K562 (cell line): ENCODE measurements at regions not wholly inside any gene's neighbourhood (a gene's known extent, or its start where the extent isn't known, plus 50 kb on each side); places are given as distances from the start of the nearest gene placed in this dataset.
A peak's percentile ranks its signal among the peaks of the same experiment; 100 is the strongest.

Experiments used
- ATAC-seq: fragments of 200-7000 bp; cut with Tn5 transposase; 3 replicates; pipeline ENCODE4 v1.9.1; 2020; ENCODE audit warnings: moderate library complexity
- BruUV-seq: library from RNA; stranded (reverse); fragments of 400-500 nt; replicated peaks from 2 replicates; lab custom pipeline; 2021; lab: Mats Ljungman, UMichigan
- CTCF ChIA-PET: fragments of 300-600 bp; formaldehyde crosslinking; extraction: SDS; loops from one replicate; lab custom pipeline; 2021; ENCODE audit warnings: low intra/inter-chr PET ratio; lab: Yijun Ruan, JAX
- POLR2A ChIA-PET: fragments of 300-600, 350-650 bp; sonication (Branson Sonifier 250); formaldehyde crosslinking; extraction: SDS; loops from one replicate; lab custom pipeline; 2021; ENCODE audit warnings: antibody characterized with exemption, inconsistent platforms; lab: Yijun Ruan, JAX
- DNase-seq, 4 experiments: peaks; one replicate each; pipeline versions ENCODE4 v3.0.0 to v3.0.0-alpha.2; 2011 to 2018; ENCODE audit warnings: low spot score in 3 of 4, mixed read lengths in 3 of 4; ENCODE audit errors: extremely low read depth in 1 of 4
- FAIRE-seq: peaks from 2 replicates; lab custom pipeline; 2011; peaks lifted over from hg19 to GRCh38; lab: Jason Lieb, UNC
- H2AFZ ChIP-seq: 2 replicates; pipeline ENCODE4 v1.6.0; 2011; ENCODE audit warnings: low read depth, low read length, control low read depth, inconsistent platforms
- H3K27ac ChIP-seq: fragments of 200-600 bp; 3 replicates; pipeline ENCODE4 v1.8.0; 2011; ENCODE audit warnings: low read depth, mild to moderate bottlenecking, control low read depth, inconsistent platforms, low read length, moderate library complexity, mixed read lengths; ENCODE audit errors: extremely low read depth
- H3K27me3 ChIP-seq, 2 experiments: fragments of 300-600 bp in 1 of 2; 2 replicates in 1 of 2; 3 replicates in 1 of 2; pipeline versions ENCODE4 v1.6.0 to v1.8.0; 2011; ENCODE audit warnings: inconsistent platforms in 2 of 2, low read length in 2 of 2, mild to moderate bottlenecking in 1 of 2, mixed read lengths in 1 of 2, moderate library complexity in 1 of 2; ENCODE audit not compliant: control insufficient read depth in 2 of 2, insufficient read depth in 2 of 2
- H3K36me3 ChIP-seq: fragments of 300-600 bp; 3 replicates; pipeline ENCODE4 v1.8.0; 2011; ENCODE audit warnings: mild to moderate bottlenecking, low read length, inconsistent platforms; ENCODE audit not compliant: control insufficient read depth, insufficient read depth
- H3K4me1 ChIP-seq, 2 experiments: fragments of 200-600 bp in 1 of 2; replicated peaks in 1 of 2; 2 replicates in 1 of 2; 3 replicates in 1 of 2; pipeline versions ENCODE4 v1.5.1 to v1.8.0; 2011; ENCODE audit warnings: inconsistent platforms in 2 of 2, low read length in 2 of 2, mild to moderate bottlenecking in 1 of 2, mixed read lengths in 1 of 2, moderate library complexity in 1 of 2; ENCODE audit not compliant: control insufficient read depth in 2 of 2, insufficient read depth in 2 of 2
- H3K4me2 ChIP-seq: 2 replicates; pipeline ENCODE4 v1.6.1; 2011; ENCODE audit warnings: low read length, control low read depth, inconsistent platforms, mixed read lengths; ENCODE audit not compliant: insufficient read depth
- H3K4me3 ChIP-seq: fragments of 200-600 bp; sonication (generic), shearing (Covaris generic); 2 replicates; pipeline ENCODE4 v1.5.1; 2016; ENCODE audit warnings: control low read depth, inconsistent platforms
- H3K79me2 ChIP-seq: fragments of 200-600 bp; 3 replicates; pipeline ENCODE4 v1.8.0; 2011; ENCODE audit warnings: low read length, inconsistent platforms; ENCODE audit not compliant: control insufficient read depth, insufficient read depth
- H3K9ac ChIP-seq, 2 experiments: 2 replicates each; pipeline versions ENCODE4 v1.6.0 to v1.6.1; 2011; ENCODE audit warnings: low read depth in 2 of 2, low read length in 2 of 2, control low read depth in 1 of 2, inconsistent platforms in 1 of 2, mild to moderate bottlenecking in 1 of 2, mixed read lengths in 1 of 2; ENCODE audit not compliant: insufficient read depth in 1 of 2
- H3K9me1 ChIP-seq: one replicate; pipeline ENCODE4 v1.6.0; 2011; ENCODE audit warnings: inconsistent platforms, mild to moderate bottlenecking, low read length, moderate library complexity; ENCODE audit not compliant: control insufficient read depth, insufficient read depth
- H3K9me3 ChIP-seq: replicated peaks from 2 replicates; pipeline ENCODE4 v1.5.1; 2011; ENCODE audit warnings: low read depth, low read length, inconsistent platforms; ENCODE audit not compliant: control insufficient read depth, insufficient read depth
- H4K20me1 ChIP-seq: replicated peaks from 2 replicates; pipeline ENCODE4 v1.6.1; 2011; ENCODE audit warnings: low read length, inconsistent platforms, mixed read lengths; ENCODE audit not compliant: control insufficient read depth, insufficient read depth
- CTBP1 ChIP-seq: fragments of 450-650 bp; IDR thresholded peaks from 2 replicates; pipeline ENCODE4 v1.6.1; 2016; ENCODE audit warnings: borderline replicate concordance
- HMBOX1 ChIP-seq: sonication (generic); IDR thresholded peaks from 2 replicates; pipeline ENCODE4 v1.6.1; 2016
- KAT7 ChIP-seq: sonication (generic); formaldehyde crosslinking; IDR thresholded peaks from 2 replicates; pipeline ENCODE4 v1.8.0; 2022; ENCODE audit warnings: missing genetic modification reagents, mild to moderate bottlenecking, borderline replicate concordance
- KLF13 ChIP-seq: fragments of 450-650 bp; IDR thresholded peaks from 2 replicates; pipeline ENCODE4 v1.6.1; 2016; ENCODE audit warnings: missing genetic modification characterization, low read depth, mild to moderate bottlenecking, missing compliant biosample characterization, moderate library complexity, borderline replicate concordance
- MYC ChIP-seq, 2 experiments: fragments of 250-450 bp in 1 of 2; sonication (Bioruptor Pico) in 1 of 2; IDR thresholded peaks; 2 replicates each; pipeline versions ENCODE4 v1.5.1 to v1.6.1; 2012 to 2021; ENCODE audit warnings: low read depth in 2 of 2, borderline replicate concordance in 1 of 2, improper control_type of control experiment in 1 of 2, low read length in 1 of 2, mild to moderate bottlenecking in 1 of 2, moderate library complexity in 1 of 2
- SPI1 ChIP-seq: IDR thresholded peaks from 2 replicates; pipeline ENCODE4 v1.6.1; 2011; ENCODE audit warnings: low read depth, low read length, control low read depth, borderline replicate concordance
- TCFL5 ChIP-seq: fragments of 250-450 bp; sonication (Bioruptor Pico); conservative IDR thresholded peaks from 2 replicates; pipeline ENCODE4 v1.6.1; 2021; ENCODE audit warnings: mild to moderate bottlenecking, moderate library complexity, matching md5 sums
- WHSC1 ChIP-seq: IDR thresholded peaks from one replicate; pipeline ENCODE4 v1.6.1; 2012; ENCODE audit warnings: low read length, control low read depth, inconsistent platforms
- ZBTB5 ChIP-seq: fragments of 450-650 bp; IDR thresholded peaks from 2 replicates; pipeline ENCODE4 v1.6.1; 2017; ENCODE audit warnings: antibody characterized with exemption
- ZNF384 ChIP-seq: IDR thresholded peaks from 2 replicates; pipeline ENCODE4 v1.6.1; 2012; ENCODE audit warnings: low read depth, low read length, improper control_type of control experiment
- ZNF507 ChIP-seq: conservative IDR thresholded peaks from 2 replicates; pipeline ENCODE4 v1.6.1; 2017; ENCODE audit warnings: missing genetic modification characterization, missing compliant biosample characterization
- WGBS: fragments of 100-300 bp; shearing (Covaris generic); methylation state at CpG from one replicate; pipeline ENCODE4 v1.1.6; 2016; ENCODE audit warnings: low coverage, mixed read lengths; ENCODE audit not compliant: insufficient coverage; ENCODE audit errors: missing lambda C conversion rate; 5-methylcytosine and 5-hydroxymethylcytosine counted together
- in situ Hi-C: fragments of 300-500 bp; cut with MboI; formaldehyde crosslinking; loops from 4 replicates; pipeline ENCODE4 v1.15.0; 2018; ENCODE audit warnings: inconsistent platforms, mixed read lengths
- intact Hi-C: fragments of 100-400 bp; cut with micrococcal nuclease; formaldehyde crosslinking; loops from 2 replicates; pipeline ENCODE4 v1.14.2; 2022
- TF ChIP-seq, protein P1 (sequence below): fragments of 450-650 bp; conservative IDR thresholded peaks from 2 replicates; pipeline ENCODE4 v1.6.1; 2016; ENCODE audit warnings: missing genetic modification characterization, low read depth, mild to moderate bottlenecking, control low read depth, missing compliant biosample characterization

GRCh38 chr2:187615364-187615763, 61.1 kb upstream of the TFPI start:
- POLR2A ChIA-PET = interaction anchor here (0.6 to 0.9 kb wide), 2 partner anchors 14 to 1362 kb away, joined by 3 to 4 read pairs; no protein-coding TSS in a partner anchor
- 4% methylated on average over 4 of the region's 4 CpGs for WGBS
- intact Hi-C loops (no loop called here), in situ Hi-C loops (no loop called here)
- H2AFZ ChIP-seq = peak overlapping the region; percentile 13; the same call in 1 of the 2 replicates
- no peaks in the 10 kb centered on the region for H3K79me2 ChIP-seq
- DNase-seq = no peak
- no peaks in the 10 kb centered on the region for H3K4me1 ChIP-seq
- H3K36me3 ChIP-seq = no peaks in the 10 kb centered on the region
- TF ChIP-seq SPI1 = 0 out of 2 replicates have a peak, but pooled peaks have one; percentile 22
- TF ChIP-seq TCFL5 = no peak
- TF ChIP-seq HMBOX1 = 0 out of 2 replicates have a peak, but pooled peaks have one; percentile 18
- TF ChIP-seq, all 486 proteins: peak for 2
- Histone ChIP-seq H3K27ac (no peak overlapping the region), H3K4me2 (no peak overlapping the region), H3K4me3 (no peak overlapping the region), H3K27me3 (no peaks in the 10 kb centered on the region), H3K9ac (no peak overlapping the region), H3K9me3 (no peaks in the 10 kb centered on the region), H3K9me1 (no peaks in the 10 kb centered on the region), H4K20me1 (no peaks in the 10 kb centered on the region)
- ATAC-seq (no peak), FAIRE-seq (no peak)
- no TSS peak for BruUV-seq
- CTCF ChIA-PET = no interaction called here

DNA sequence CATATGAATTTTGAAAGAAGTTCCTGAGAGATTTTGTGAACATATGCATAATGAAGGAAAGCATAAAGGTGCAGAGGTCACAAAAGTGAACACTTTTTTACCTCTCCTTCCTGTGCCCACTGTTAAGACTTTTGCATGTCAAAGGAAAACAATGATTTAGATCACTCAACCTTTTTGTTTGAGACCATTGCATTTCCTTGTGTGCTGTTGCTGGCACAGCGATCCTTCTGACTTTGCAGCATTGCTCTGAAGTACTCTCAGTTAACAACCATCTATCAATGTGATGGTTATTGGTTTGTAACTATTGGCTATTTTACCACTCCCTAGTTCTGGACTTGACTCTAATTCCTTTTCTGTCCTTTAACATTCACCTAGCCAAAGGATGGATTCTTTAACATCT, 61.7 kb upstream of the TFPI start:
- in situ Hi-C loops = no loop called here
- CTCF ChIA-PET = no interaction called here
- no peak for TF ChIP-seq WHSC1
- TF ChIP-seq KLF13 = no peak
- TF ChIP-seq CTBP1 = no peak
- TF ChIP-seq KAT7 = no peak
- TF ChIP-seq ZBTB5 = no peak
- TF ChIP-seq, protein P1, sequence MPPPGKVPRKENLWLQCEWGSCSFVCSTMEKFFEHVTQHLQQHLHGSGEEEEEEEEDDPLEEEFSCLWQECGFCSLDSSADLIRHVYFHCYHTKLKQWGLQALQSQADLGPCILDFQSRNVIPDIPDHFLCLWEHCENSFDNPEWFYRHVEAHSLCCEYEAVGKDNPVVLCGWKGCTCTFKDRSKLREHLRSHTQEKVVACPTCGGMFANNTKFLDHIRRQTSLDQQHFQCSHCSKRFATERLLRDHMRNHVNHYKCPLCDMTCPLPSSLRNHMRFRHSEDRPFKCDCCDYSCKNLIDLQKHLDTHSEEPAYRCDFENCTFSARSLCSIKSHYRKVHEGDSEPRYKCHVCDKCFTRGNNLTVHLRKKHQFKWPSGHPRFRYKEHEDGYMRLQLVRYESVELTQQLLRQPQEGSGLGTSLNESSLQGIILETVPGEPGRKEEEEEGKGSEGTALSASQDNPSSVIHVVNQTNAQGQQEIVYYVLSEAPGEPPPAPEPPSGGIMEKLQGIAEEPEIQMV = no peak
- TF ChIP-seq ZNF507 (tag) = no peak
- TF ChIP-seq ZNF384 = no peak
- TF ChIP-seq MYC (IDR thresholded peaks at IDR 0.05; ENCODE audit: low read depth, low read length) = no peak
- TF ChIP-seq MYC (CRISPR knock-in tag; IDR thresholded peaks at IDR 0.05; ENCODE audit: borderline replicate concordance, low read depth) = no peak

More for the DNA sequence above, 61.7 kb upstream of the TFPI start:
- no TSS peak for BruUV-seq
- no peak for DNase-seq
- no peaks in the 10 kb centered on the region for H3K27me3 ChIP-seq
- H2AFZ ChIP-seq = no peak overlapping the region
- H3K27ac ChIP-seq = no peak overlapping the region
- 19% methylated on average over 1 of the region's 1 CpG for WGBS
- intact Hi-C loops = no loop called here
- no peak for FAIRE-seq
- no peaks in the 10 kb centered on the region for H3K9me3 ChIP-seq
- no peaks in the 10 kb centered on the region for H3K9me1 ChIP-seq
- H3K36me3 ChIP-seq = no peaks in the 10 kb centered on the region
- H3K4me3 ChIP-seq = no peak overlapping the region
- no peak overlapping the region for H3K9ac ChIP-seq
- H4K20me1 ChIP-seq = no peaks in the 10 kb centered on the region
- H3K4me1 ChIP-seq = no peaks in the 10 kb centered on the region
- H3K79me2 ChIP-seq = no peaks in the 10 kb centered on the region
- H3K4me2 ChIP-seq = no peak overlapping the region
- POLR2A ChIA-PET = no interaction called here
- ATAC-seq = no peak
